GM18868 (cell line): ENCODE measurements at regions not wholly inside any gene's neighbourhood (a gene's known extent, or its start where the extent isn't known, plus 50 kb on each side); places are given as distances from the start of the nearest gene placed in this dataset.
"Not testable (repeated sequence)": the region's sequence is repeated elsewhere in the genome, so short reads cannot be mapped to it uniquely, and the experiment has no call there.

Source experiments
- ATAC-seq: cut with Tn5 transposase; IDR thresholded peaks from one replicate; pipeline ENCODE4 v1.9.1; 2021; ENCODE audit warnings: mild to moderate bottlenecking, moderate library complexity; ENCODE audit not compliant: unreplicated experiment

- no peak for ATAC-seq
These were observed 985.6 kb downstream of the SLITRK5 start for GRCh38 chr13:88656751-88657150.

GRCh38 chr13:88670509-88670908 is 999.3 kb downstream of the SLITRK5 start:
- ATAC-seq = no peak

GRCh38 chr13:88674841-88675240 is 1003.7 kb downstream of the SLITRK5 start:
- ATAC-seq = no peak

GRCh38 chr13:88675347-88675996 is 1004.3 kb downstream of the SLITRK5 start:
- no peak for ATAC-seq

- no peak for ATAC-seq
These were observed 1004.8 kb downstream of the SLITRK5 start for GRCh38 chr13:88676016-88676415.

- no peak for ATAC-seq
These were observed 1014.3 kb downstream of the SLITRK5 start for GRCh38 chr13:88685459-88685858.

- no peak for ATAC-seq
These were observed 1030.4 kb downstream of the SLITRK5 start for GRCh38 chr13:88701551-88701950.

- no peak for ATAC-seq
These were observed 1033.6 kb downstream of the SLITRK5 start for GRCh38 chr13:88704600-88705275.

GRCh38 chr13:88707646-88708045 is 1036.5 kb downstream of the SLITRK5 start:
- no peak for ATAC-seq

- no peak for ATAC-seq
These were observed 1046.8 kb downstream of the SLITRK5 start for GRCh38 chr13:88717946-88718345.

GRCh38 chr13:88718781-88719180 is 1047.6 kb downstream of the SLITRK5 start:
- ATAC-seq = no peak

- ATAC-seq = no peak
These were observed 1054.9 kb downstream of the SLITRK5 start for GRCh38 chr13:88726075-88726474.

GRCh38 chr13:88727236-88727635 is 1056.1 kb downstream of the SLITRK5 start:
- not testable (repeated sequence) for ATAC-seq

GRCh38 chr13:88729605-88730004 is 1058.4 kb downstream of the SLITRK5 start:
- no peak for ATAC-seq

- ATAC-seq = no peak
These were observed 1064.9 kb downstream of the SLITRK5 start for GRCh38 chr13:88736026-88736425.

GRCh38 chr13:88739195-88739594 is 1068.0 kb downstream of the SLITRK5 start:
- no peak for ATAC-seq

- ATAC-seq = no peak
These were observed 1073.1 kb downstream of the SLITRK5 start for GRCh38 chr13:88744289-88744688.

GRCh38 chr13:88745011-88745410 is 1073.8 kb downstream of the SLITRK5 start:
- ATAC-seq = no peak

GRCh38 chr13:88752041-88752440 is 1080.9 kb downstream of the SLITRK5 start:
- no peak for ATAC-seq

GRCh38 chr13:88754141-88754540 is 1083.0 kb downstream of the SLITRK5 start:
- ATAC-seq = no peak

- ATAC-seq = no peak
These were observed 1090.0 kb downstream of the SLITRK5 start for GRCh38 chr13:88761145-88761544.

- no peak for ATAC-seq
These were observed 1092.9 kb downstream of the SLITRK5 start for GRCh38 chr13:88764103-88764502.

GRCh38 chr13:88800505-88800904 is 1129.3 kb downstream of the SLITRK5 start:
- no peak for ATAC-seq
